Liver (tissue), 8 donors: ENCODE measurements at regions not wholly inside any gene's neighbourhood (a gene's known extent, or its start where the extent isn't known, plus 50 kb on each side); places are given as distances from the start of the nearest gene placed in this dataset.

ENCODE experiments used
- DNase-seq: peaks from one replicate; pipeline ENCODE4 v3.0.0-alpha.2; 2017; ENCODE audit warnings: low spot score
- H3K27ac ChIP-seq, 2 donors: one replicate each; pipeline ENCODE4 v1.7.0; 2013; ENCODE audit warnings: inconsistent platforms in 2 of 2, low read length in 2 of 2, control low read depth in 1 of 2, low read depth in 1 of 2, mild to moderate bottlenecking in 1 of 2
- H3K27me3 ChIP-seq, 4 donors: one replicate each; pipeline versions ENCODE4 v1.6.1 to v1.7.0; 2013; ENCODE audit warnings: low read length in 3 of 4, inconsistent platforms in 1 of 4, mild to moderate bottlenecking in 1 of 4, moderate library complexity in 1 of 4; ENCODE audit not compliant: control insufficient read depth in 4 of 4, insufficient read depth in 4 of 4
- H3K36me3 ChIP-seq, 4 donors: one replicate each; pipeline versions ENCODE4 v1.6.1 to v1.7.0; 2013; ENCODE audit warnings: low read length in 3 of 4, mild to moderate bottlenecking in 3 of 4, low read depth in 1 of 4, moderate library complexity in 1 of 4; ENCODE audit not compliant: control insufficient read depth in 4 of 4, insufficient read depth in 3 of 4
- H3K4me1 ChIP-seq, 4 donors: one replicate each; pipeline versions ENCODE4 v1.6.1 to v1.7.0; 2013; ENCODE audit warnings: low read length in 3 of 4, mild to moderate bottlenecking in 3 of 4, moderate library complexity in 1 of 4; ENCODE audit not compliant: control insufficient read depth in 4 of 4, insufficient read depth in 4 of 4
- H3K4me3 ChIP-seq, 3 donors: one replicate each; pipeline versions ENCODE4 v1.6.1 to v1.7.0; 2013; ENCODE audit warnings: low read length in 3 of 3, control low read depth in 1 of 3, low read depth in 1 of 3, mild to moderate bottlenecking in 1 of 3
- H3K9ac ChIP-seq, 2 donors: one replicate each; pipeline ENCODE4 v1.7.0; 2013; ENCODE audit warnings: low read length in 2 of 2, mild to moderate bottlenecking in 2 of 2, moderate library complexity in 2 of 2, control low read depth in 1 of 2, low read depth in 1 of 2
- H3K9me3 ChIP-seq, 4 donors: one replicate each; pipeline versions ENCODE4 v1.6.1 to v1.7.0; 2013; ENCODE audit warnings: low read length in 3 of 4; ENCODE audit not compliant: control insufficient read depth in 4 of 4
- ATF3 ChIP-seq: IDR thresholded peaks from 2 replicates; pipeline ENCODE4 v1.6.1; 2016; ENCODE audit warnings: antibody characterized with exemption
- CTCF ChIP-seq: fragments of 150-350 bp; IDR thresholded peaks from 2 replicates; pipeline ENCODE4 v1.5.1; 2017; ENCODE audit warnings: improper control_type of control experiment, low read depth, low read length; ENCODE audit not compliant: missing input control
- EGR1 ChIP-seq, 2 donors: IDR thresholded peaks; 2 replicates each; pipeline ENCODE4 v1.6.1; 2016 to 2018; ENCODE audit warnings: antibody characterized with exemption in 2 of 2, low read depth in 2 of 2
- FOXA1 ChIP-seq: IDR thresholded peaks from 2 replicates; pipeline ENCODE4 v1.6.1; 2016; ENCODE audit warnings: antibody characterized with exemption
- GABPA ChIP-seq, 2 donors: IDR thresholded peaks in 1 of 2; conservative IDR thresholded peaks in 1 of 2; 2 replicates each; pipeline ENCODE4 v1.6.1; 2016; ENCODE audit warnings: antibody characterized with exemption in 2 of 2, mild to moderate bottlenecking in 1 of 2, moderate library complexity in 1 of 2
- HNF4A ChIP-seq, 2 donors: conservative IDR thresholded peaks; 2 replicates each; pipeline ENCODE4 v1.6.1; 2016; ENCODE audit warnings: antibody characterized with exemption in 2 of 2, mild to moderate bottlenecking in 2 of 2
- HNF4G ChIP-seq: IDR thresholded peaks from 2 replicates; pipeline ENCODE4 v1.6.1; 2016; ENCODE audit warnings: antibody characterized with exemption
- JUND ChIP-seq, 2 donors: IDR thresholded peaks; 2 replicates each; pipeline ENCODE4 v1.6.1; 2016; ENCODE audit warnings: antibody characterized with exemption in 2 of 2
- NR2F2 ChIP-seq: IDR thresholded peaks from 2 replicates; pipeline ENCODE4 v1.6.1; 2016; ENCODE audit warnings: antibody characterized with exemption
- RAD21 ChIP-seq, 2 donors: IDR thresholded peaks; 2 replicates each; pipeline ENCODE4 v1.6.1; 2016; ENCODE audit warnings: antibody characterized with exemption in 2 of 2, mild to moderate bottlenecking in 2 of 2
- RXRA ChIP-seq, 2 donors: IDR thresholded peaks; 2 replicates each; pipeline ENCODE4 v1.6.1; 2017 to 2018; ENCODE audit warnings: antibody characterized with exemption in 2 of 2, mild to moderate bottlenecking in 1 of 2
- SP1 ChIP-seq: IDR thresholded peaks from 2 replicates; pipeline ENCODE4 v1.6.1; 2018; ENCODE audit warnings: antibody characterized with exemption, mild to moderate bottlenecking
- TAF1 ChIP-seq: conservative IDR thresholded peaks from 2 replicates; pipeline ENCODE4 v1.6.1; 2016; ENCODE audit warnings: antibody characterized with exemption, mild to moderate bottlenecking
- YY1 ChIP-seq: IDR thresholded peaks from 2 replicates; pipeline ENCODE4 v1.6.1; 2016; ENCODE audit warnings: antibody characterized with exemption, mild to moderate bottlenecking
- WGBS: extraction: QIAGEN DNeasy Blood & Tissue Kit; methylation state at CpG from one replicate; pipeline ENCODE4 v1.1.7; 2013; 5-methylcytosine and 5-hydroxymethylcytosine counted together
- TF ChIP-seq, protein P1 (sequence below): IDR thresholded peaks from 2 replicates; pipeline ENCODE4 v1.6.1; 2016; ENCODE audit warnings: antibody characterized with exemption
- TF ChIP-seq, protein P2 (sequence below): IDR thresholded peaks from 2 replicates; pipeline ENCODE4 v1.6.1; 2016; ENCODE audit warnings: antibody characterized with exemption, mild to moderate bottlenecking
- donor health status: healthy.
- donor health status: healthy.
- donor health status: healthy.
- donor health status: healthy.
- donor health status: healthy.

DNA sequence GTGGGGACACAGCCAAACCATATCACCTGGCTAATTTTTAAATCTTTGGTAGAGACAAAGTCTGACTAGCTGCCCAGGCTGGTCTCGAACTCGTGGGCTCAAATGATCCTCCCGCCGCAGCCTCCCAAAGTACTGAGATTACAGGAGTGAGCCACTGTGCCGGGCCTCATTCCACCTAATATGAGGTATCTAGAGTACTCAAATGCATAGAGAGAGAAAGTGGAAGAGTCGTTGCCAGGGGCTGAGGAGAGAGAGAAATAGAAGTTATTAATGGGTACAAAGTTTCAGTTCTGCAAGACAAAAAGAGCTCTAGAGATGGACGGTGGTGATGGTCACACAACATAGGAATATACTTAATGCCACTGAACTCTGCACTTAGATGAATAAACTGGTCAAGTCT, 119.6 kb downstream of the TOMM20 start:
- TF ChIP-seq ATF3: no peak
- no peak for TF ChIP-seq TAF1
- no peak for TF ChIP-seq HNF4G
- no peak for TF ChIP-seq EGR1 (IDR thresholded peaks at IDR 0.05; ENCODE audit: low read depth in 2 of 2)
- no peak for TF ChIP-seq NR2F2
- Histone ChIP-seq H3K9me3 (no peaks in the 10 kb centered on the region), H3K27ac (no peak overlapping the region), H3K9ac (no peak overlapping the region), H3K27me3 (no peaks in the 10 kb centered on the region), H3K4me3 (no peak overlapping the region), H3K4me1 (no peaks in the 10 kb centered on the region), H3K36me3 (no peaks in the 10 kb centered on the region)
- no peak for DNase-seq
- 93% methylated on average over 7 of the region's 7 CpGs for WGBS

GRCh38 chr1:235008239-235008638, 120.4 kb downstream of the TOMM20 start:
- H3K4me1 ChIP-seq: no peaks in the 10 kb centered on the region
- H3K9me3 ChIP-seq: no peaks in the 10 kb centered on the region
- DNase-seq: no peak
- H3K27ac ChIP-seq: no peak overlapping the region
- H3K9ac ChIP-seq: no peak overlapping the region
- H3K36me3 ChIP-seq: no peaks in the 10 kb centered on the region
- no peak overlapping the region for H3K4me3 ChIP-seq
- H3K27me3 ChIP-seq: no peaks in the 10 kb centered on the region
- no peak for TF ChIP-seq GABPA (IDR thresholded peaks at IDR 0.05 in 1 of 2, conservative IDR thresholded peaks at IDR 0.05 in 1 of 2)
- no peak for TF ChIP-seq RAD21 (IDR thresholded peaks at IDR 0.05)
- TF ChIP-seq SP1: no peak
- TF ChIP-seq YY1: no peak
- no peak for TF ChIP-seq RXRA (IDR thresholded peaks at IDR 0.05)
- TF ChIP-seq FOXA1: no peak

DNA sequence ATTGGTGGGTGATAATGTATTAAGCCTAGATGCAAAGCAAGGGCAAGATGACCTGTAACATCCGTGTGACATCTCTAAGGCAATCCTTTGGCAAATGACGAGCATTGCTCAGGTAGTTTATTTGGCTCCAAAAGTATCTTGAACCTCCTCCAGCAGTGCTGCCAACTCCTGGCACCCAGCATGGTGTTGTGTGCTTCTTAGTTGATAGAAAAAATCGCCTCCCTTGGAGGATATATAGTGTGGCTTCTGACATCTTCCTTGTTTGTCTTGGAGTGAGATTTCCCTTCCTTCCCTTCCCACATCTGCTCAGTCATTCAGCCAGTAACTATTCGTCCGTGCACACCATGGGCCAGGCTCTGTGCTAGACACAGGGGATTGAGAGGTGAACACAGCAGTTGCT, 121.8 kb downstream of the TOMM20 start:
- H3K27ac ChIP-seq: no peak overlapping the region
- no peaks in the 10 kb centered on the region for H3K27me3 ChIP-seq
- H3K9ac ChIP-seq: no peak overlapping the region
- 60% methylated on average over 5 of the region's 5 CpGs for WGBS
- H3K4me3 ChIP-seq: no peak overlapping the region
- H3K4me1 ChIP-seq: no peaks in the 10 kb centered on the region
- H3K36me3 ChIP-seq: no peaks in the 10 kb centered on the region
- no peak for DNase-seq
- TF ChIP-seq, protein P1, sequence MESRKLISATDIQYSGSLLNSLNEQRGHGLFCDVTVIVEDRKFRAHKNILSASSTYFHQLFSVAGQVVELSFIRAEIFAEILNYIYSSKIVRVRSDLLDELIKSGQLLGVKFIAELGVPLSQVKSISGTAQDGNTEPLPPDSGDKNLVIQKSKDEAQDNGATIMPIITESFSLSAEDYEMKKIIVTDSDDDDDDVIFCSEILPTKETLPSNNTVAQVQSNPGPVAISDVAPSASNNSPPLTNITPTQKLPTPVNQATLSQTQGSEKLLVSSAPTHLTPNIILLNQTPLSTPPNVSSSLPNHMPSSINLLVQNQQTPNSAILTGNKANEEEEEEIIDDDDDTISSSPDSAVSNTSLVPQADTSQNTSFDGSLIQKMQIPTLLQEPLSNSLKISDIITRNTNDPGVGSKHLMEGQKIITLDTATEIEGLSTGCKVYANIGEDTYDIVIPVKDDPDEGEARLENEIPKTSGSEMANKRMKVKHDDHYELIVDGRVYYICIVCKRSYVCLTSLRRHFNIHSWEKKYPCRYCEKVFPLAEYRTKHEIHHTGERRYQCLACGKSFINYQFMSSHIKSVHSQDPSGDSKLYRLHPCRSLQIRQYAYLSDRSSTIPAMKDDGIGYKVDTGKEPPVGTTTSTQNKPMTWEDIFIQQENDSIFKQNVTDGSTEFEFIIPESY: no peak
- no peak for TF ChIP-seq HNF4A (conservative IDR thresholded peaks at IDR 0.05)
- TF ChIP-seq, protein P2, sequence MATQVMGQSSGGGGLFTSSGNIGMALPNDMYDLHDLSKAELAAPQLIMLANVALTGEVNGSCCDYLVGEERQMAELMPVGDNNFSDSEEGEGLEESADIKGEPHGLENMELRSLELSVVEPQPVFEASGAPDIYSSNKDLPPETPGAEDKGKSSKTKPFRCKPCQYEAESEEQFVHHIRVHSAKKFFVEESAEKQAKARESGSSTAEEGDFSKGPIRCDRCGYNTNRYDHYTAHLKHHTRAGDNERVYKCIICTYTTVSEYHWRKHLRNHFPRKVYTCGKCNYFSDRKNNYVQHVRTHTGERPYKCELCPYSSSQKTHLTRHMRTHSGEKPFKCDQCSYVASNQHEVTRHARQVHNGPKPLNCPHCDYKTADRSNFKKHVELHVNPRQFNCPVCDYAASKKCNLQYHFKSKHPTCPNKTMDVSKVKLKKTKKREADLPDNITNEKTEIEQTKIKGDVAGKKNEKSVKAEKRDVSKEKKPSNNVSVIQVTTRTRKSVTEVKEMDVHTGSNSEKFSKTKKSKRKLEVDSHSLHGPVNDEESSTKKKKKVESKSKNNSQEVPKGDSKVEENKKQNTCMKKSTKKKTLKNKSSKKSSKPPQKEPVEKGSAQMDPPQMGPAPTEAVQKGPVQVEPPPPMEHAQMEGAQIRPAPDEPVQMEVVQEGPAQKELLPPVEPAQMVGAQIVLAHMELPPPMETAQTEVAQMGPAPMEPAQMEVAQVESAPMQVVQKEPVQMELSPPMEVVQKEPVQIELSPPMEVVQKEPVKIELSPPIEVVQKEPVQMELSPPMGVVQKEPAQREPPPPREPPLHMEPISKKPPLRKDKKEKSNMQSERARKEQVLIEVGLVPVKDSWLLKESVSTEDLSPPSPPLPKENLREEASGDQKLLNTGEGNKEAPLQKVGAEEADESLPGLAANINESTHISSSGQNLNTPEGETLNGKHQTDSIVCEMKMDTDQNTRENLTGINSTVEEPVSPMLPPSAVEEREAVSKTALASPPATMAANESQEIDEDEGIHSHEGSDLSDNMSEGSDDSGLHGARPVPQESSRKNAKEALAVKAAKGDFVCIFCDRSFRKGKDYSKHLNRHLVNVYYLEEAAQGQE: no peak
- TF ChIP-seq NR2F2: no peak
- no peak for TF ChIP-seq GABPA (IDR thresholded peaks at IDR 0.05 in 1 of 2, conservative IDR thresholded peaks at IDR 0.05 in 1 of 2)
- no peak for TF ChIP-seq YY1
- TF ChIP-seq RXRA (IDR thresholded peaks at IDR 0.05): no peak
- TF ChIP-seq ATF3: no peak
- no peak for TF ChIP-seq FOXA1
- TF ChIP-seq CTCF: no peak
- TF ChIP-seq JUND (IDR thresholded peaks at IDR 0.05): no peak
- TF ChIP-seq TAF1: no peak
- no peaks in the 10 kb centered on the region for H3K9me3 ChIP-seq
